ENCODE measurements at regions not wholly inside any gene's neighbourhood (a gene's known extent, or its start where the extent isn't known, plus 50 kb on each side); places are given as distances from the start of the nearest gene placed in this dataset.

GRCh38 chr1:61627365-61627764 lies 97.6 kb downstream of the TM2D1 start:
- Histone ChIP-seq H3K27ac (ENCODE audit: low read depth, low read length) (no peak overlapping the region), H3K4me2 (ENCODE audit: insufficient read depth, low read length) (no peak overlapping the region), H3K79me2 (ENCODE audit: insufficient read depth, low read length) (no peaks in the 10 kb centered on the region), H3K4me1 (ENCODE audit: insufficient read depth, low read length) (no peaks in the 10 kb centered on the region), H3K27me3 (ENCODE audit: insufficient read depth, low read length) (no peaks in the 10 kb centered on the region), H3K36me3 (ENCODE audit: insufficient read depth, low read length) (no peaks in the 10 kb centered on the region), H2AFZ (ENCODE audit: low read length) (no peak overlapping the region), H4K20me1 (ENCODE audit: insufficient read depth, low read length) (no peaks in the 10 kb centered on the region), H3K4me3 (ENCODE audit: insufficient read depth, low read length) (no peak overlapping the region), H3K9me3 (ENCODE audit: low read depth, low read length) (no peaks in the 10 kb centered on the region)
- no peak for DNase-seq (ENCODE audit: insufficient read length, low spot score, missing footprints)
- no peak for TF ChIP-seq CTCF (IDR thresholded peaks at IDR 0.05; ENCODE audit: extremely low read depth, low read depth, low read length)

- Histone ChIP-seq H3K79me2 (ENCODE audit: insufficient read depth, low read length) (no peaks in the 10 kb centered on the region), H3K4me2 (ENCODE audit: insufficient read depth, low read length) (no peak overlapping the region), H3K27ac (ENCODE audit: low read depth, low read length) (no peak overlapping the region), H4K20me1 (ENCODE audit: insufficient read depth, low read length) (no peaks in the 10 kb centered on the region), H3K4me1 (ENCODE audit: insufficient read depth, low read length) (no peaks in the 10 kb centered on the region), H2AFZ (ENCODE audit: low read length) (no peak overlapping the region), H3K27me3 (ENCODE audit: insufficient read depth, low read length) (no peaks in the 10 kb centered on the region), H3K4me3 (ENCODE audit: insufficient read depth, low read length) (no peak overlapping the region), H3K36me3 (ENCODE audit: insufficient read depth, low read length) (no peaks in the 10 kb centered on the region), H3K9me3 (ENCODE audit: low read depth, low read length) (no peaks in the 10 kb centered on the region)
- no peak for TF ChIP-seq CTCF (IDR thresholded peaks at IDR 0.05; ENCODE audit: extremely low read depth, low read depth, low read length)
- DNase-seq (ENCODE audit: insufficient read length, low spot score, missing footprints): no peak
Observed at GRCh38 chr1:61626816-61627215, 98.1 kb downstream of the TM2D1 start.

- DNase-seq (ENCODE audit: insufficient read length, low spot score, missing footprints): no peak
- H3K4me1 ChIP-seq (ENCODE audit: insufficient read depth, low read length): no peaks in the 10 kb centered on the region
- H3K27me3 ChIP-seq (ENCODE audit: insufficient read depth, low read length): no peaks in the 10 kb centered on the region
- H3K79me2 ChIP-seq (ENCODE audit: insufficient read depth, low read length): no peaks in the 10 kb centered on the region
- no peak overlapping the region for H3K4me2 ChIP-seq (ENCODE audit: insufficient read depth, low read length)
- TF ChIP-seq CTCF (IDR thresholded peaks at IDR 0.05; ENCODE audit: extremely low read depth, low read depth, low read length): no peak
- H3K36me3 ChIP-seq (ENCODE audit: insufficient read depth, low read length): no peaks in the 10 kb centered on the region
- H2AFZ ChIP-seq (ENCODE audit: low read length): no peak overlapping the region
- H3K4me3 ChIP-seq (ENCODE audit: insufficient read depth, low read length): no peak overlapping the region
- H3K9me3 ChIP-seq (ENCODE audit: low read depth, low read length): no peaks in the 10 kb centered on the region
- no peak overlapping the region for H3K27ac ChIP-seq (ENCODE audit: low read depth, low read length)
- no peaks in the 10 kb centered on the region for H4K20me1 ChIP-seq (ENCODE audit: insufficient read depth, low read length)
Observed at GRCh38 chr1:61623852-61624251, 101.1 kb downstream of the TM2D1 start.

GRCh38 chr1:61620536-61620935 lies 104.4 kb downstream of the TM2D1 start:
- Histone ChIP-seq H3K4me1 (ENCODE audit: insufficient read depth, low read length) (no peaks in the 10 kb centered on the region), H3K79me2 (ENCODE audit: insufficient read depth, low read length) (no peaks in the 10 kb centered on the region), H2AFZ (ENCODE audit: low read length) (no peak overlapping the region), H3K9me3 (ENCODE audit: low read depth, low read length) (no peaks in the 10 kb centered on the region), H3K4me2 (ENCODE audit: insufficient read depth, low read length) (no peak overlapping the region), H3K27me3 (ENCODE audit: insufficient read depth, low read length) (no peaks in the 10 kb centered on the region), H3K4me3 (ENCODE audit: insufficient read depth, low read length) (no peak overlapping the region), H3K27ac (ENCODE audit: low read depth, low read length) (no peak overlapping the region), H4K20me1 (ENCODE audit: insufficient read depth, low read length) (no peaks in the 10 kb centered on the region), H3K36me3 (ENCODE audit: insufficient read depth, low read length) (no peaks in the 10 kb centered on the region)
- DNase-seq (ENCODE audit: insufficient read length, low spot score, missing footprints): no peak
- no peak for TF ChIP-seq CTCF (IDR thresholded peaks at IDR 0.05; ENCODE audit: extremely low read depth, low read depth, low read length)
